Effector memory CD8-positive, alpha-beta T cell (primary cell): ENCODE measurements at regions not wholly inside any gene's neighbourhood (a gene's known extent, or its start where the extent isn't known, plus 50 kb on each side); places are given as distances from the start of the nearest gene placed in this dataset.

ENCODE experiments used
- ATAC-seq: fragments of 150-1000 bp; cut with Tn5 transposase; replicated peaks from 2 replicates; pipeline ENCODE4 v1.10.0; 2021; ENCODE audit warnings: mild to moderate bottlenecking, moderate library complexity
- DNase-seq, 3 experiments: peaks; one replicate each; pipeline ENCODE4 v3.0.0; 2021
- H3K27ac Mint-ChIP-seq, 2 donors: one replicate each; pipeline ENCODE4 v1.8.0; 2022; ENCODE audit warnings: mild to moderate bottlenecking in 2 of 2, mixed read lengths in 2 of 2, moderate library complexity in 2 of 2
- H3K27me3 Mint-ChIP-seq, 2 donors: one replicate each; pipeline ENCODE4 v1.8.0; 2022; ENCODE audit warnings: mixed read lengths in 2 of 2
- H3K36me3 Mint-ChIP-seq: one replicate; pipeline ENCODE4 v1.8.0; 2022; ENCODE audit warnings: mild to moderate bottlenecking, moderate library complexity, mixed read lengths; ENCODE audit not compliant: insufficient read depth
- H3K4me1 Mint-ChIP-seq, 2 donors: one replicate each; pipeline ENCODE4 v1.8.0; 2022; ENCODE audit warnings: low read depth in 2 of 2, mixed read lengths in 2 of 2
- H3K4me3 Mint-ChIP-seq, 2 donors: one replicate each; pipeline ENCODE4 v1.8.0; 2022; ENCODE audit warnings: mild to moderate bottlenecking in 2 of 2, mixed read lengths in 2 of 2, moderate library complexity in 2 of 2
- H3K9me3 Mint-ChIP-seq, 2 donors: one replicate each; pipeline ENCODE4 v1.8.0; 2022; ENCODE audit warnings: mixed read lengths in 2 of 2

- ATAC-seq (no peak), DNase-seq (no peak)
- H3K27me3 Mint-ChIP-seq: peaks cover 0 to 23% of the 10 kb centered on the region in 2 donors
- H3K27ac Mint-ChIP-seq: no peak overlapping the region
- H3K4me1 Mint-ChIP-seq: no peaks in the 10 kb centered on the region
- H3K4me3 Mint-ChIP-seq: no peak overlapping the region
- peaks cover 0 to 2% of the 10 kb centered on the region in 2 donors for H3K9me3 Mint-ChIP-seq
- H3K36me3 Mint-ChIP-seq: no peaks in the 10 kb centered on the region
Observed at GRCh38 chr9:18236336-18236735, 237.6 kb upstream of the ADAMTSL1 start.

- Mint-ChIP-seq H3K4me3 (no peak overlapping the region), H3K4me1 (no peaks in the 10 kb centered on the region), H3K36me3 (no peaks in the 10 kb centered on the region), H3K27me3 (peaks cover 0 to 23% of the 10 kb centered on the region in 2 donors), H3K9me3 (no peaks in the 10 kb centered on the region), H3K27ac (no peak overlapping the region)
- ATAC-seq (no peak), DNase-seq (no peak)
Observed at GRCh38 chr9:18237776-18238175, 236.2 kb upstream of the ADAMTSL1 start.

GRCh38 chr9:18238254-18238653 lies 235.7 kb upstream of the ADAMTSL1 start:
- Mint-ChIP-seq H3K27me3 (peaks cover 0 to 23% of the 10 kb centered on the region in 2 donors), H3K9me3 (peaks cover 0 to 1% of the 10 kb centered on the region in 2 donors), H3K4me3 (no peak overlapping the region), H3K36me3 (no peaks in the 10 kb centered on the region), H3K27ac (no peak overlapping the region), H3K4me1 (no peaks in the 10 kb centered on the region)
- no peak for DNase-seq
- ATAC-seq: no peak

GRCh38 chr9:18238752-18239447 lies 235.1 kb upstream of the ADAMTSL1 start:
- peaks cover 0 to 18% of the 10 kb centered on the region in 2 donors for H3K27me3 Mint-ChIP-seq
- H3K4me3 Mint-ChIP-seq: no peak overlapping the region

GRCh38 chr9:18240213-18240612 lies 233.7 kb upstream of the ADAMTSL1 start:
- Mint-ChIP-seq H3K36me3 (no peaks in the 10 kb centered on the region), H3K4me3 (no peak overlapping the region), H3K4me1 (no peaks in the 10 kb centered on the region), H3K27ac (no peak overlapping the region), H3K27me3 (peaks cover 0 to 24% of the 10 kb centered on the region in 2 donors), H3K9me3 (peaks cover 0 to 4% of the 10 kb centered on the region in 2 donors)
- DNase-seq: no peak
- ATAC-seq: no peak

More at GRCh38 chr9:18238752-18239447, 235.1 kb upstream of the ADAMTSL1 start:
- DNase-seq (no peak), ATAC-seq (no peak)
- no peaks in the 10 kb centered on the region for H3K36me3 Mint-ChIP-seq
- H3K27ac Mint-ChIP-seq: no peak overlapping the region
- no peaks in the 10 kb centered on the region for H3K4me1 Mint-ChIP-seq
- peaks cover 0 to 4% of the 10 kb centered on the region in 2 donors for H3K9me3 Mint-ChIP-seq

GRCh38 chr9:18245911-18246310 lies 228.0 kb upstream of the ADAMTSL1 start:
- Mint-ChIP-seq H3K27me3 (peaks cover 0 to 18% of the 10 kb centered on the region in 2 donors), H3K4me1 (no peaks in the 10 kb centered on the region), H3K36me3 (no peaks in the 10 kb centered on the region), H3K27ac (no peak overlapping the region), H3K9me3 (peaks cover 0 to 4% of the 10 kb centered on the region in 2 donors), H3K4me3 (no peak overlapping the region)
- ATAC-seq: no peak
- no peak for DNase-seq

GRCh38 chr9:18250053-18250452 lies 223.9 kb upstream of the ADAMTSL1 start:
- Mint-ChIP-seq H3K27me3 (peaks cover 0 to 9% of the 10 kb centered on the region in 2 donors), H3K36me3 (no peaks in the 10 kb centered on the region), H3K27ac (no peak overlapping the region), H3K4me3 (no peak overlapping the region), H3K9me3 (no peaks in the 10 kb centered on the region), H3K4me1 (peaks cover 0 to 2% of the 10 kb centered on the region in 2 donors)
- DNase-seq (no peak), ATAC-seq (no peak)

GRCh38 chr9:18253950-18254349 lies 220.0 kb upstream of the ADAMTSL1 start:
- ATAC-seq: no peak
- H3K9me3 Mint-ChIP-seq: no peaks in the 10 kb centered on the region
- no peaks in the 10 kb centered on the region for H3K36me3 Mint-ChIP-seq
- H3K27ac Mint-ChIP-seq: no peak overlapping the region
- no peak overlapping the region for H3K4me3 Mint-ChIP-seq
- H3K4me1 Mint-ChIP-seq: peaks cover 2 to 3% of the 10 kb centered on the region in 2 donors
- peaks cover 5 to 14% of the 10 kb centered on the region in 2 donors for H3K27me3 Mint-ChIP-seq
- no peak for DNase-seq

GRCh38 chr9:18255158-18255629 lies 218.8 kb upstream of the ADAMTSL1 start:
- H3K9me3 Mint-ChIP-seq: no peaks in the 10 kb centered on the region
- peaks cover 2 to 3% of the 10 kb centered on the region in 2 donors for H3K4me1 Mint-ChIP-seq
- H3K27me3 Mint-ChIP-seq: peaks cover 5 to 11% of the 10 kb centered on the region in 2 donors
- DNase-seq (peak; percentile 46 to 61 (median 55)), ATAC-seq (peak; percentile 78)
- H3K4me3 Mint-ChIP-seq: no peak overlapping the region
- no peaks in the 10 kb centered on the region for H3K36me3 Mint-ChIP-seq
- H3K27ac Mint-ChIP-seq: no peak overlapping the region

- no peak overlapping the region for H3K4me3 Mint-ChIP-seq
- no peak overlapping the region for H3K27ac Mint-ChIP-seq
- peaks cover 2 to 3% of the 10 kb centered on the region in 2 donors for H3K4me1 Mint-ChIP-seq
- ATAC-seq (no peak), DNase-seq (no peak)
- H3K9me3 Mint-ChIP-seq: no peaks in the 10 kb centered on the region
- no peaks in the 10 kb centered on the region for H3K36me3 Mint-ChIP-seq
- H3K27me3 Mint-ChIP-seq: peaks cover 5 to 11% of the 10 kb centered on the region in 2 donors
Observed at GRCh38 chr9:18255747-18256146, 218.2 kb upstream of the ADAMTSL1 start.

GRCh38 chr9:18256568-18256967 lies 217.4 kb upstream of the ADAMTSL1 start:
- Mint-ChIP-seq H3K9me3 (no peaks in the 10 kb centered on the region), H3K27ac (no peak overlapping the region), H3K4me1 (peaks cover 2 to 3% of the 10 kb centered on the region in 2 donors), H3K27me3 (peaks cover 5 to 11% of the 10 kb centered on the region in 2 donors), H3K4me3 (no peak overlapping the region), H3K36me3 (no peaks in the 10 kb centered on the region)
- DNase-seq: no peak
- no peak for ATAC-seq

- ATAC-seq (no peak), DNase-seq (no peak)
- Mint-ChIP-seq H3K27ac (no peak overlapping the region), H3K9me3 (no peaks in the 10 kb centered on the region), H3K4me1 (no peaks in the 10 kb centered on the region), H3K4me3 (no peak overlapping the region), H3K36me3 (no peaks in the 10 kb centered on the region), H3K27me3 (peaks cover 10 to 20% of the 10 kb centered on the region in 2 donors)
Observed at GRCh38 chr9:18260521-18260920, 213.4 kb upstream of the ADAMTSL1 start.

- peaks cover 5 to 13% of the 10 kb centered on the region in 2 donors for H3K27me3 Mint-ChIP-seq
- H3K9me3 Mint-ChIP-seq: no peaks in the 10 kb centered on the region
- DNase-seq: no peak
- no peak overlapping the region for H3K27ac Mint-ChIP-seq
- H3K36me3 Mint-ChIP-seq: no peaks in the 10 kb centered on the region
- no peaks in the 10 kb centered on the region for H3K4me1 Mint-ChIP-seq
- no peak overlapping the region for H3K4me3 Mint-ChIP-seq
- no peak for ATAC-seq
Observed at GRCh38 chr9:18261181-18261580, 212.8 kb upstream of the ADAMTSL1 start.

- no peak overlapping the region for H3K4me3 Mint-ChIP-seq
- no peaks in the 10 kb centered on the region for H3K9me3 Mint-ChIP-seq
- DNase-seq (no peak), ATAC-seq (no peak)
- no peak overlapping the region for H3K27ac Mint-ChIP-seq
- no peaks in the 10 kb centered on the region for H3K36me3 Mint-ChIP-seq
- no peaks in the 10 kb centered on the region for H3K4me1 Mint-ChIP-seq
- H3K27me3 Mint-ChIP-seq: peaks cover 5 to 10% of the 10 kb centered on the region in 2 donors
Observed at GRCh38 chr9:18263377-18263776, 210.6 kb upstream of the ADAMTSL1 start.
